Fibroblast of the conjunctiva (primary cell): ENCODE measurements at regions not wholly inside any gene's neighbourhood (a gene's known extent, or its start where the extent isn't known, plus 50 kb on each side); places are given as distances from the start of the nearest gene placed in this dataset.
"Not testable (repeated sequence)": the region's sequence is repeated elsewhere in the genome, so short reads cannot be mapped to it uniquely, and the experiment has no call there.

Source experiments
- DNase-seq: peaks from one replicate; pipeline ENCODE4 v3.0.0-alpha.2; 2010; ENCODE audit warnings: low read depth

- DNase-seq, result no peak
These were observed 110.9 kb upstream of the COL5A1 start for GRCh38 chr9:134530724-134531123.

GRCh38 chr9:134531220-134531970 lies 110.2 kb upstream of the COL5A1 start:
- no peak for DNase-seq

GRCh38 chr9:134532084-134532483 lies 109.5 kb upstream of the COL5A1 start:
- no peak for DNase-seq

GRCh38 chr9:134532661-134533060 lies 108.9 kb upstream of the COL5A1 start:
- not testable (repeated sequence) for DNase-seq

- no peak for DNase-seq
These were observed 107.6 kb upstream of the COL5A1 start for GRCh38 chr9:134533850-134534588.

GRCh38 chr9:134534661-134535080 lies 106.9 kb upstream of the COL5A1 start:
- no peak for DNase-seq

GRCh38 chr9:134535171-134535570 lies 106.4 kb upstream of the COL5A1 start:
- DNase-seq, result no peak

- DNase-seq, result no peak
These were observed 105.3 kb upstream of the COL5A1 start for GRCh38 chr9:134536101-134536900.

GRCh38 chr9:134536931-134537330 lies 104.7 kb upstream of the COL5A1 start:
- DNase-seq, result no peak

- DNase-seq, result no peak
These were observed 103.5 kb upstream of the COL5A1 start for GRCh38 chr9:134537951-134538641.

GRCh38 chr9:134538856-134539566 lies 102.6 kb upstream of the COL5A1 start:
- DNase-seq, result peak; percentile 23

- DNase-seq, result no peak
These were observed 101.9 kb upstream of the COL5A1 start for GRCh38 chr9:134539586-134540194.

- no peak for DNase-seq
These were observed 101.1 kb upstream of the COL5A1 start for GRCh38 chr9:134540276-134541096.

- DNase-seq, result no peak
These were observed 100.4 kb upstream of the COL5A1 start for GRCh38 chr9:134541097-134541747.

- DNase-seq, result peak; percentile 38
These were observed 97.0 kb upstream of the COL5A1 start for GRCh38 chr9:134544388-134545214.

GRCh38 chr9:134545215-134545542 lies 96.4 kb upstream of the COL5A1 start:
- DNase-seq, result no peak

GRCh38 chr9:134545543-134546245 lies 95.9 kb upstream of the COL5A1 start:
- peak; percentile 26 for DNase-seq

GRCh38 chr9:134546246-134546731 lies 95.3 kb upstream of the COL5A1 start:
- DNase-seq, result peak; percentile 67
